HG03460 (cell line): ENCODE measurements at regions not wholly inside any gene's neighbourhood (a gene's known extent, or its start where the extent isn't known, plus 50 kb on each side); places are given as distances from the start of the nearest gene placed in this dataset.

Source experiments
- ATAC-seq: cut with Tn5 transposase; IDR thresholded peaks from one replicate; pipeline ENCODE4 v1.9.1; 2021; ENCODE audit not compliant: unreplicated experiment

DNA sequence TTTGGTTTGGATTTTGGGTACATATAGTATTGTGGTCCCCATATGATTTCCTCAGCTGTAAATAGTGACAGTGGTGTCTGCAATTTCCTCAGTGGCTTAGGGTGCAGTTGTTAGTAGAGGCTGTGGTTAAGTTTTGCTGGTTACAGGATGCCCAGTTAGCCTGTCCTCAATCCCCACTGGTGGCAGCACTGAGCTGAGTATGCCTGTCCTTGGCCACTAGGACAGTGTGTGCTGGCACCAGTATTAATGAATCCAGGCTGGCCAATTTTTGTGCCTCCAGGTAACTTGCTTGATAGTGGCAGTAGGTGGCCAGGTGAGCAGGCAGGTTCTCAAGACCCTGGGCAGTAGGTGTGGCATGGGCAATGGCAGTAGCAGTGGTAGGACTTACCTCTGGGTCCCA lies 973.1 kb downstream of the TMEM182 start:
- ATAC-seq = no peak

DNA sequence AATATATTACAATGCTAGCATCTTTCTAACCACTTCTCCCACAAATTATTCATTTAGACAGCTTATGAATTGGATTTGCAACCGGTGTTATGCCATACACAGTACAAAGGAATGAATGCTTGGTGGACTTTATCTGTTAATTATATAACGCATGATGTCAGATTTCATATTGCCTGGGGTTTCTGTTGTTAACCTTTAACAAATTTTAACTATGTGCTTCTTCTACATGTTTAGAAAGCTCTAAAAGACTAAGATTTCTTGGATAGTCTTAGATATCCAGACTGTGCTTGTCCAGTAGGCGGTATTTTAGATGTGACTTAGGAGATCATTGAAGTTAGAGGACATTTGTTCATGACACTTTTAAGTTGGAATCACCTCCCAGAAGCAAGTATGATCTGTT lies 976.3 kb downstream of the TMEM182 start:
- ATAC-seq = no peak

DNA sequence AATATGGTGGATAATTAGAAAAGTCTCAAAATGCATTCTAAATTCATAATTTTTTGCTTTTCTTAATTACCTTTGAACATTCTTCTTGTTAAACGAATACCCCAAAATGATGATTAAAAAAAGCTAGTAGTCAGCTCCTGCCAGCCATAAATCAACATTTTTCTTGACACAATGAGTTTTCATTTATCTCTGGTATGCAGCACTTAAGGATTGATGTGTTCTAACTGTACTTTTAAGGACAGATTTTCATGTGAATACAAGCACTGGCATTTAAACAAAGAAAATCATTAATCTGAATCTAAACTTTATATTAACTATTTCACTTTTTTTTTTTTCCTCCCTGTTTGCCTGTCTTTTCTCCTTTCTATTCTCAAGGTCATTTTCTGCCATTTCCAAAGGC lies 976.8 kb downstream of the TMEM182 start:
- ATAC-seq = no peak

GRCh38 chr2:103739186-103739585 lies 977.4 kb downstream of the TMEM182 start:
- no peak for ATAC-seq

- no peak for ATAC-seq
These were observed 978.1 kb downstream of the TMEM182 start for GRCh38 chr2:103739921-103740320.

GRCh38 chr2:103740631-103741030 lies 978.8 kb downstream of the TMEM182 start:
- no peak for ATAC-seq

- ATAC-seq = no peak
These were observed 981.4 kb downstream of the TMEM182 start for GRCh38 chr2:103743195-103743594.

DNA sequence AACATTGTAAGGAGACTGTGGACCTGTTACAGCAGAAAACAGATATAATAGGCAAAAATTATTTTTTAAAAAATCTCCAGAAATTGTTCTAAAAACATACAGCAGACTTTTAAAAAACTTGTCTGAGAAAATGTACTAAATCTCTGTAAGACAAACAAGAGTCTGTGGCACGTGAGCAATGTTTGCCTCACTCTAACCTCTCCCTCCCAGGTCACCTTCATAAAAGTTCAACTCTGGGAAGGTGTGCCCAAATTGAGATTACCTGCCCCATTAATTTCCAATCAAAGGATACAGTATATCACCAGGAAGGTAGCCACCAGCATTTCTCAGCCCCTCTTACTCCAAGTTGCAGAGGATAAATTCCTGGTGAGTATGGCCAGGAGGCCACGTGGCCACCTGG lies 992.7 kb downstream of the TMEM182 start:
- no peak for ATAC-seq

GRCh38 chr2:103773884-103774283 lies 1012.1 kb downstream of the TMEM182 start:
- ATAC-seq = no peak

DNA sequence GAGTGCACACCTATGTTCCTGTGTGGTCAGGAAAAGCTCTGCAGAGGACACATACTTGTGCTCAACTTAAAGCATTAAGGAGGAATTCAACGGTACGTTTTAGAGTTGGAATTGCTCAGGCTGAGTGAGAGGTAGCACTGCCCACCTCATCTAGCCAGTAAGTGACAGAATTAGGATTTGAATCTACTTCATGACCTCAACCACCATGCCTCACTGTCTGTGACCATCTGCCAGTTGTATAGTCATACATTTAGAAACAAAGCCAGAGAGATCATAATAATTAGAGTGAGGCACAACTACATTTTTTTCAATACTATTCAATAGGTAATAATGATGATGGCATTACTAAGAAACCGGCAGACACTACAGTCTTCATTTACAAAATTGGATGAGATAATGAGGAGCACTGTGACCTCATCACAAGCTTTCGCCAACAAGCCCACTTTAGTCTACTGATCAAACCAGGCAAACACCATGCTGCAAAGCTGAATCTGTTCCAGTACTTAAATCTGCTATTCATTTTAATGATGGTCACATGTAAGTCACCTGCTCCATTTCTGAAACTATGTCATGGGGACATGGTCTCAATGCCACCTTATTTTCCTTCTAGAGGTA lies 1018.4 kb downstream of the TMEM182 start:
- ATAC-seq = no peak

- no peak for ATAC-seq
These were observed 1019.5 kb downstream of the TMEM182 start for GRCh38 chr2:103781313-103781712.

GRCh38 chr2:103784261-103784660 lies 1022.4 kb downstream of the TMEM182 start:
- ATAC-seq = no peak

GRCh38 chr2:103785432-103785831 lies 1023.6 kb downstream of the TMEM182 start:
- no peak for ATAC-seq

- ATAC-seq = no peak
These were observed 1024.1 kb downstream of the TMEM182 start for GRCh38 chr2:103785956-103786355.

DNA sequence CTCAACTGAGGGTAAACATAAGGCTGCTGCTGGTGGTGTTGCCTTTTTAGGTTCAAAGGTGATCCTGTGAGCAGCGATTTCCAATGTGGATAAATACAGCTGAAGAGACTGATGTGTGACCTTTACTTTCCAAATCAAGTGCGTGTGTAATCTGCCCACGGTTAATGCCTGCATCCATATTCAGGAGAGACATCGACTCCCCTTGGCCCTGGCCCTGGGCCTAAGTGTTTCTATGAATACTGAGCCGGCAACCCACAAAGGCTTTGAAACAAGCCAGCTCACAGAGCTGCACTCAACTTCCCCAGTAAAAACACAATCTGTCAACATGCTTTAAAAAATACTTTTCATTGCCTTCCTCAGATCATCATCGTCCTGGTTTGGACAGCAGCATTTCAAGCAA lies 1026.6 kb downstream of the TMEM182 start:
- ATAC-seq = no peak

- no peak for ATAC-seq
These were observed 1027.1 kb downstream of the TMEM182 start for GRCh38 chr2:103788951-103789350.

GRCh38 chr2:103789381-103790095 lies 1027.7 kb downstream of the TMEM182 start:
- ATAC-seq = no peak

DNA sequence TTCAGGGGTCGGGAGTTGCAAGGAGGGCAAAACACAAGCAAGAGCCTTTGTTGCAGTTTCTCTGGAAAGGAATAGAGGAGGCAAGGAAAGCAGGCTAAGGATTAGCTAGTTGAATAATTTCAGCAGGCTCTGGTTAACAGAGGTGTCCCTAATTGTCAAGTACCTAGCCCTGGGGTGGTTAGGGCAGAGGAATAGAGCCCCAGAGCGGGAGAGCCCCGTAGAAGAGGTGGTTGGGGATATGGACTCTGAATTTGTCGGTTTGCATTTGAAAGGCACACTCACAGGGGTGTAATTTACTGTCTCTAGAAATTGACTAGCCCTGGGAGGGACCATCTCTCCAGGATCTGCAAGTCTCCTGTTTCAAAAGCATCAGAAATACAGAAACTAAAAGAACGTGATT lies 1030.2 kb downstream of the TMEM182 start:
- no peak for ATAC-seq

- no peak for ATAC-seq
These were observed 1036.5 kb downstream of the TMEM182 start for GRCh38 chr2:103798291-103798690.

DNA sequence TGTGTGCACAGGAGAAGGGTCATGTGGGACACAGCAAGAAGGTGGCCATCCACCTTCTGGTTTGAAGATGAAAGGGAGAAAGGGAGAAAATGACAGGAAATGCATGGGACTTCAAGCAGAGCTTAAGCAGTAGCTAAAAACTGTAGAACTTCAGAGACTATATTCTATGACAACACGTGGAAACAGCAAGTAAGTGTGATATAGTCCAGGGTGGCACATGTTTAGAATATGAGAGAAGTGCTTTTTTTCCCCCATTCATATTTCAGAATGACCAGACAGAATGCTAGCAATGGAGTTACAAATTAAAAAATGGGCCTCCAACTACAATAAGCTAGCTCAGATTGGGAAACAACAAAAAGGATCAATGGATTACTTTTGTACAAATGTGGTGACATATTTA lies 1042.2 kb downstream of the TMEM182 start:
- ATAC-seq = no peak

DNA sequence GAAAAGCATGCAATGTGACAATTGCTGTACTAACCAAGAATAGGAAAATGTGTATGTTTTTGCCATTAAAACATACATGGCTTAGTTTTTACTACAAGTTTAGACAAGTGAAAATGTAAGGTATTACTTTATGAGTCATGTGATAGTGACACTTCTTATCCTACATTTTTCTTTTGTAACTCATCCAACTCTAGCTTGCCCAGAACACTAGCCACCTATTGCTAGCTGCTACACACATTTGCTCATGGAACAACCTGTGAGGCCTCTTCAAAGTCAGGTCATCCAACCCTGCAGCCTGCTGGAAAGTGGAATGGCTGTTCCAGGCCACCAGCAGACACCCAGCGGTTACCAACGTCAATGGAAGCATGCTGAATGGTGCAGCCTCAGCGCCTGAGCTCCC lies 1043.9 kb downstream of the TMEM182 start:
- ATAC-seq = no peak

DNA sequence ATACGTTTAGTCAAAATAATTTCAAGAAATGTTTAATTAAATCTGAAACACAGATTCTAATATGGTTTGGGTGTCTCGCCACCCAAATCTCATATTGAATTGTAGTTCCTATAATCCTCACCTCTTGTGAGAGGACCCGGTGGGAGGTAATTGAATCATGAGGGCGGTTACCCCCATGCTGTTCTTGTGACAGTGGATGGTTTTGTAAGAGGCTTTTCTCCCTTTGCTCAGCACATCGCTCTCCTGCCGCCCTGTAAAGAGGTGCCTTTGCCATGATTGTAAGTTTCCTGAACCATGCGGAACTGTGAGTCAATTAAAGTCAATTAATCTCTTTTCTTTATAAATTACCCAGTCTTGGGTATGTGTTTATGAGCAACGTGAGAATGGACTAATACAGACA lies 1045.1 kb upstream of the POU3F3 start:
- ATAC-seq = no peak

DNA sequence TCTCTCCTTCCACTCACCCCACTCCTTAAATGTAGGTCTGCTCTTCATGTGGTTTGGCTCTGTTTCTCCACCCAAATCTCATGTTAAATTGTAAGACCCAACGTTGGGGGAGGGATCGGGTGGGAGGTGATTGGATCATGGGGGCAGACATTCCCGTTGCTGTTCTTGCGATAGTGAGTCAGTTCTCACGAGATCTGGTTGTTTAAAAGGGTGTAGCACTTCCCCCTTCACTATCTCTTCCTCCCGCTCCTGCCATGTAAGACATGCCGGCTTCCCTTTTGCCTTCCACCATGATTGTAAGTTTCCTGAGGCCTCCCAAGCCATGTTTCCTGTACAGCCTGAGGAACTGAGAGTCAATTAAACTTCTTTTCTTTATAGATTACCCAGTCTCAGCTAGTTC lies 1044.5 kb upstream of the POU3F3 start:
- no peak for ATAC-seq
